H1 (cell line): ENCODE measurements at regions not wholly inside any gene's neighbourhood (a gene's known extent, or its start where the extent isn't known, plus 50 kb on each side); places are given as distances from the start of the nearest gene placed in this dataset.

Source experiments
- BACH1 ChIP-seq: IDR thresholded peaks from 2 replicates; pipeline ENCODE4 v1.6.1; 2012; ENCODE audit warnings: low read length, improper control_type of control experiment
- CBX8 ChIP-seq: fragments of 300-800, 300-1000 bp; sonication (generic); IDR thresholded peaks from 2 replicates; pipeline ENCODE4 v1.7.1; 2016; ENCODE audit warnings: low read depth, low read length, borderline replicate concordance

GRCh38 chr2:9753665-9754531 lies 89.4 kb upstream of the TAF1B start (continued):
- no peak for TF ChIP-seq CBX8
- no peak for TF ChIP-seq BACH1
